Left forelimb (tissue), 1 donor: ENCODE measurements at regions not wholly inside any gene's neighbourhood (a gene's known extent, or its start where the extent isn't known, plus 50 kb on each side); places are given as distances from the start of the nearest gene placed in this dataset.

Source experiments
- DNase-seq: peaks from one replicate; pipeline ENCODE4 v3.0.0-alpha.2; 2018; ENCODE audit warnings: low spot score

DNA sequence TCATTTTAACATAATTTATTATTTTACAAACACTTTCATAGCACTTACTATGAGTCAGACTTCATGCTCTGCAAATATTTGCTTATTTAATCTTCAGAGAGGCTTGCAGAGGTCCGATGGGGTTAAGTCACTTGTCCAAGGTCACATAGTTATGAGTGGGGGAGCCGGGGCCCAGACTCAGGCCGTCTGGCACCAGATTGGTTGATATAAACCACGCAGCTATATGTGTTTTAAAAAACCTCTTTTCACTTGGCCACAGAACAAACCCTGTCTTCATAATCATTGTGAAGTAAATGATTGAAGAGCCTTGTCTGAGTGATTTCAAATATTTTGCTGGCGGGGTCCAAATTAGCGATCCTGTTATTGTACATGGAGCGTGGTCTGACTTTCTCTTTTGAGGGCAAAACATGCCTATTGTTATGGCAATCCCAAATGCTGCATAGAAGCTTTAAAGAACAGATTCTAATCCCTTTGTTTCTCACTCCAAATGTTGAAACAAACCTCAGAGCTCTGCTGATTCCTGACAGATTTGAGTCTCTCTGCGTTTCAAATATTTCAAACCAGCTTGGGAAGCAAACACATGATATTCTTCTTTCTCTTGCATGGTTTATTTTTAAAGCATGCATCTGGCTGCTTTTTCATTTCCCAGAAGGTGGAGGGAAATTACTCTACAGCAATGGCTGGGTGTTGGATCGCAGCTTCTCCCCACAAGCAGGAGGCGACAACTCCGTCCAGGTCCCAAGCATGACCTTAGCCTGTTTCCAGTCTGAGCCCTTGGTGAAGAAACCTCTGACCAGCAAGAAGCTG lies 142.4 kb downstream of the DDX1 start:
- peak; percentile 38 for DNase-seq

DNA sequence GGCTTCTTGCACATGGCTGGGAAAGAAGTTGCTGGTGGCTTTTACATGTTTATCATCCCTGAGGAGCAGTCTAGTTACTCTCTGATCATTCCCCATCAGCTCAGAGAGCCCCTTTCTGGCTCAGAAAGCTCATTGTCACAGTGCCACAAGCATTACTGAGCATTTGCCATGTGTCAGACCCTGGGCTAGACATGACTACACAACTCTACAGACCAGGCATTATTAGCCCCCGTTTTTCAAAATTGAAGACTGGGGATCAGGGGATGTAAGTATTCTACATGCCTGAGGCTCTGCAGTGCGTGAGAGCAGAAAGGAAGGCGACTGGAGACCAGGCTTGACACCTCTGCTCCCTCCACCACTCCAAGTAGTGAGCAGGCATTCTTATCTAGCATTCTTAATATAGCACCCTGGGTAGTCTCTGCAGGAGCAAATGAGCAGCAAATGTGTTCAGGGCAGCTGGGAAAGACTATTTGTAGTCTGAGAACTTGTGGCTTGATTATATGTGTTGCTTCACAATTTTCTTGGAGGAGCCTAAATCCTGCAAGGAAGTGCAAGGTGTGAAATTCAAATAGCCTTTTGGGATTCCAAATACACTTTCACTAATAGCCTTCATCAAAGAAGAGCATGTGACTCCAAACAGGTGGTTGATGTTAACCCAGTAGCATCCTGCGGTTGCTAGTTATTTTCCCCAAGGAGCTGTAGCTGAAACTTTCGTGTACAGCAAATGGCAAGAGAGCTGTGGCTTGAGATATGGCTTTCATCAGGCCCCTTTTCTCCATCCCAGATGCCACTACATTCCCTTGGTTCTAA lies 143.2 kb downstream of the DDX1 start:
- DNase-seq = peak; percentile 63

DNA sequence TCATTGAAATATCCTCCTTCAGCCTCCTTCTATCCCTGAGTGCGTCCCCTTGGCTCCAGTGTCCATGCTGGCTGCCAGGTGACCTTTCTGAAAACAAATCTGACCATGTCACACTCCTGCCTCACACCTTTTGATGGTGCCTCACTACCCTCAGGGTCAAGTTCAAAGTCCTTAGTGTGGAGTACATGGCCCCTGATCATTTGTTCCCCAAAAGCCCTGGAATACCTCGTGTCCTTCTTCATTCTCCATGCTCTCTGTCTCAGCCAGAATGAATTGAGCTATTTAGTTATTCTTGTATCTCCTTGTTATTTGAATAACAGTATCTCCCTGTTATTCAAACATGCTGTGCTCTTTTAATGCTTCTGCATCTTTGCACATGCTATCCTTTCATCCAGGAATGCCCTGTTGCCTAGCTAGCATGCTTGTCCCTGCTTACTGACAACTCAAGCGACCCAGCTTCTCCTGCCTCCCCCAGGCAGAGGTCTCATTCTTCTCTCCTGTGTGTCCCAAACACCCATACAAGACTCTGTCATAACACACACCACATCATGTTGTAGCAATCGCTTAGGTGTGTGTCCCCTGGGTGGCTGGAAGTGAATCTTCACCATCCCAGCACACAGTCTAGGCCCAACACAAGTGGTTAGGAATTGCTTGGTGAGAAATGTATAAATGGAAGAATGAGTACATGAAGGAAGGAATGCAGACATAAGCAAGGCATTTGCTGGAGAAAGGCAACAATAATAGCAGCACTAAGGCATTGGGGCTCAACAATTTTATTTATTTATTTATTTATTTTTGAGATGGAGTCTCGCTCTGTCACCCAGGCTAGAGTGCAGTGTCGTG lies 144.0 kb downstream of the DDX1 start:
- no peak for DNase-seq

DNA sequence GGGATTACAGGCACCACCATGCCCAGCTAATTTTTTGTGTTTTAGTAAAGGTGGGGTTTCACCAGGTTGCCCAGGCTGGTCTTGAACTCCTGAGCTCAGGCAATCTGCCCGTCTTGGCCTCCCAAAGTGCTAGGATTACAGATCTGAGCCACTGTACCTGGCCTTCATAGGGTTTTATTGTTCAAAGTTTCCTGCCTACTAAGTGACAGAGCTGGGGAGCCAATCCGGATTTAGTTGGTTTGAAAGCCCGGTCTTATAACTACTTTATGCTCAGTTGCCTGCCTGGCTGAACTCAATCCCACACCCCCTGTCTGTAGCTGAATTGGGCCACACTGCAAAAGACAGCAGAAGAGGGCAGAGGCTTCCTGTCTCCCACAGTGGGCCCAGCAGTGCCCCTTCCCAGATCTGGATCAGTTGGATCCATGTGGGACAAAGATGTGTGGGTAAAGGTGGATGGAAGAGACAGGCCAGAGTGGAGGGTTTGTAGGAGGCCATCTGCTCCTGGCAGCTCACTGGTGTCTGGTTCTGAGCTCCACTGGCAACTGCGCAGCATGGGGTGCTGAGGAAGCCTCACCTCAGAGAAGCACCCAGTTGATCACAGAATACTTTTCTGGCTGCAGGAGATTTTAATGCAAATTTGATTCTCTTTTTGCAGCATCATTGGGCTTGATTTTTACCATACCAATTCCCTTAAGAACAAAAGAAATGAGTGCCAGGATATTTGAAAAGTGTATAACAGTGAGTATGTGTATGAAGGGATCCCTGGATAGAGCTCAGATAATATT lies 144.9 kb downstream of the DDX1 start:
- DNase-seq = no peak

DNA sequence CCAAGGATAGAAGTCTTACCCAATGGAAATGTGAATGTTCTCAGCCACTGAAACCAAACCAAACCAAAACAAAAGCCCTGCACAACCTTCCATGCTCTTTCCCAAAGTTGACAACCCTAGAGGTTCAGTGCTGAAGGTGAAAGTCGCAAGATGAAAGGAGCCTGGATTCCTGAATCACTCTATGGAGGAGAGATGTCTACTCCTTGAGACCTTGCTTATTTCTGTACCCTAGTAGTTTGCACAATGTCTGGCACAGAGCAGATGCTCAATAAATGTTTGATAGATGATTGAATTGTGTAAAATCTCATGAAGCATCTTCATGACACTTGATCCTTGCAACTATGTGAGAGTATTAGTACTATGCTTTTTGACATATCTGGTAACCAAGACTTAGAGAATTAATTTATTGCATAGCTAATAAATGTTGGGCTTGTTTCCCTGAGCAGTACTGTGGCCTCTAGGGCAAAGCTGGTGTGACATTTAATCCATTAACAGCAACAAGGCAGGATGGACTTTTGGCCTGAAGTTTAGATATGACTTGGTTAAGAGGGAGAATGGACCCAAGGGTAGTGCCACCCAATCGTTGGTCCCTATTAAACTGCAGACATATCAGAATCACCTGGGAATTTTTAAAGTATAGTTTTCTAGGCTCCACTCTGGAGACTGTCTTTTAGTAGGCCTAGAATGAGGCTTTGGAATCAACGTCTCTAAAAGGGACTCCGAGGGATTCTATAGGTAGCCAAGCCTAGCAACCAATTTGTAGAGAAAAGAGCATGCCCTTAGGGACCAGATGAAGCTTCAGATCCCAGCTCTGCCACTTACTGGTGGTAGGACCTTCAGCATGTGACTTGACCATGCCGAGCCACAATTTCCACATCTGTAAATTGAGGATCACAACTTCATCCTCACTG lies 145.9 kb downstream of the DDX1 start:
- no peak for DNase-seq

DNA sequence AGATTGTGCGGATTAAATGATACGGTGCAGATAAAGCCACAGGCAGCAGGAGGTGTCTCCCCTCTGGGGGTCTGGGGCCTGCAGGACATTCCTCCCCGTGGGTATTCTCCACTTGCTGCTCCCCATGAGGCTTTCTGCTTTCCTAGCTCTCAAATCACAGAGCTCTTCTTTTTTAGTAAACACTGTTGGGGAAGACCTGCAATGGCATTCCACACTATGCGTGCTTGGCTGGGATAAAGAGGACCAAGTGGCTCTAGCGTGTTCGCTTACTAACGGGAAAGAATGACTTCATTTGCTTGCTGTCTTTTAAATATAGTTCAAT lies 146.5 kb downstream of the DDX1 start:
- DNase-seq = no peak

DNA sequence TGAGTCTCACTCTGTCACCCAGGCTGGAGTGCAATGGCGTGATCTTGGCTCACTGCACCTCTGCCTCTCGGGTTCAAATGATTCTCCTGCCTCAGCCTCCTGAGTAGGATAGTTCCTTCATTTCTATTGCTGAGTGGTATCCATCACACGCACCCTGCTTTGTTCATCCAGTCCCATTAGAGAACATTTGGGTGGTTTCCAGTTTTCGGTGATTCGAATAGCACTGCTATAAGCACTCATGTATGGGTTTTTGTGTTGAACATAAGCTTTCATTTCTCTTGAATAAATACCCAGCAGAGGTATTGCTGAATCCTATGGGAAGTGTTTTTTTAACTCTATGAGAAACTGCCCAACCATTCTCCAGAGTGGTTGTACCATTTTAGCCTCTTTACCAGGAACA lies 147.3 kb downstream of the DDX1 start:
- no peak for DNase-seq

DNA sequence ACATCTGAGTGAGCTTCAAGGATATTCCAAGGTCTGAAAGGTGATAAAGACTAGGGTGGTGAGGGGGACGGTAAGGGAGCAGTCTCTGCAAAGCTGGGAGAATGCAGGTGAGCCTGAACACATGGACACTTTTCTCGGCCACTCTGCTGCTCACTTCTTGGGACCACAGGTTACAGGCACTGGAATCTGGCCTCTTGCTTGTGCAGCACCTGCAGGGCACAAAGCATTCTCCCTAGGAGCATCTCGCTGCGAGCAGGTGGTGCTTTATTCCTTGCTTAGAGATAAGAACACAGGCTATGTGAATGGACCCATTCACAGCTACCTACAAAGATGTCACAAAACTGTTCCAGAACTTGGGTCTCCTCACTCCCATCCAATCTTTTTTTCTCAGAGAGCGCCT lies 153.2 kb downstream of the DDX1 start:
- DNase-seq = peak; percentile 17

DNA sequence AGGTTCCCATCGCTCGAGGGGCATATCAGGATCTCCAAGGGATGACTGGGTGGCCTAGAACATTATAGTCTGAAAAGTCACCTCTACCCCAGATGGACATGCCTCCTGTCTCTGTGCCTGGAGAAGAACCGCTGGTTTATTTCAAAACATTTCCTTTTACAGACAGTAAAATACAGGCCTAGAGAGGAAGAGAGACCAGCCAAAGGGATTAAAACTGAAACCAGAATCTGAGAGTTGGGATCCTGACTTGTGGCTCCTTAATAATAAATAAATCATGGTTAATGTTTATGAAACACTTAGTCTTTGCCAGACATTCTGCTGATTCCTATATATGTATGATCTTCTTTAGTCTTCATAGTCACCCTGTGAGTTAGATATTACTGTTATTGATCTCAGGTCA lies 153.7 kb downstream of the DDX1 start:
- no peak for DNase-seq

DNA sequence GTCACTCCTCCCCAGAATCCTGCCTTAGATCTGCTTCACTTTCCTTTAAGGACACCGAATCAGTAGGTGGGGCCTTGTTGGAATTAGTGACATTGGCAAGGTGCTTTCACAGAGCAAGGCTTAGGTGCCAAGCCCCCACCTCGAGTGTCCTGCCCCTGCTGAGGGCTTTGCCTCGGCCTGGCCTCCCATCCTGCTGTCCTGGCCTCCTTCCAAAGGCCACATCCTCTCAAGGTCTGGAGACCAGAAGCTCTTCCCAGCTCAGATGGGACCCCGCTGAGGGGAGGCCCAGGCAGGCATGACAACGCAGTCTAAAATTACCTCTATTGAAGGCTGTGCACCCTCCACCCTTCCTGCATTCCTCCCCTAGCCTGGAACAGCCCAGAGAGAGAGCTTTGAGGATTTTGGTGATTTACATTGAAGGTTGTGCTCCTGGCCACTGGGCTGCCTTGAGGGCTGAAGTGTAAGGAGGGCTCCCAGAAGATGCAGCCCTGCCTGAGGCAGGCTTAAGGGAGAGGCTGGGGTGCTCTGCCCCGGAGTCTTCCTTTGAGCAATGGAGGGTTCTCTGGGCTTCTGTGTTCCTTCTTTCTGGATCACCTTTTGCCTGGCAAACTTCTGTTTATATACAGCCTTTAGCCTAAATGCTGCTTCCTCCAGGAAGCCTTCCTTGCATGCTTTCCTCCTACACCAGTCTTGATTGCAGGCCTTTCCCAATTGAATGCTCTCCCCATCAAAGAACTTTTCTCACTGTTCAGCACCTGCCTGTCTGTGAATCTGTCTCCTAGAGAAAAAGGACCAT lies 154.4 kb downstream of the DDX1 start:
- DNase-seq = peak; percentile 54

DNA sequence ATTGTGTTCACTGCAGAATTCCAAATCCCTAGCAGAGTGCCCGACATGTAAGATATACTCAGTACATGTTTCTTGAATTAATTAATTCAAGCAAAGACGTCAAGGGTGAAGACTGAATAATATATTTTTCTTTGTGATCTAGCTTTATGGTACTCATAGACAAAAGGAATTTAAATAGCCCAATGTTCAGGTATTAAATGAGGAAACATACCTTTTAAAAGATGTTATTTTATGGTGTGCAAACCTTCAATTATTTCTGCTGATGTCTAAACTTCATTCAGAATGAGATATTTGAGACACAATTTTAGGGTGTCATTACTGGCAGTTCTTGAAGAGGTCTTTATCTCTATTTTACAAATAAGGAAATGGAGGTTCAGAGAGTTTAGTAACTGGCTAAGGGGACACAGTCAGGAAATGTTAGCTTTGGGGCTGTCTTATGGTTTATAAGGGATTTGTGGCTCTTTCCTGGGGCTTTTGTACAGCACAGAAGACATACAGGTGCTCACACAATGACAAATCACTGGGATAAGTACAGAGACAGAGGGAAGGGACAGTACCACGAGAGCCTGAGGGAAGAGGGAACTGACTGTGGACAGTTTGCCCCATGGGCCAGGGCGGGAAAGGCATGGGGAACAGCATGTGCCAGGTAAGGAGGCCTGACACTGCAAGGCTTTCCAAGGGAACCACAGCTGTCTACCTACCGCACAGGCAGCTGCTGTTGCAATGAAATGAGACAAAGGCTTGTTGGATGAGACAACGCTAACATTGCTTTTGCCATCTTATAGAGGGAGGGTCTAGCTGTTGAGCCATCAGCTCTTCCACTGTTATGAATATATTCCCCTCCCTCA lies 155.3 kb downstream of the DDX1 start:
- peak; percentile 18 for DNase-seq

DNA sequence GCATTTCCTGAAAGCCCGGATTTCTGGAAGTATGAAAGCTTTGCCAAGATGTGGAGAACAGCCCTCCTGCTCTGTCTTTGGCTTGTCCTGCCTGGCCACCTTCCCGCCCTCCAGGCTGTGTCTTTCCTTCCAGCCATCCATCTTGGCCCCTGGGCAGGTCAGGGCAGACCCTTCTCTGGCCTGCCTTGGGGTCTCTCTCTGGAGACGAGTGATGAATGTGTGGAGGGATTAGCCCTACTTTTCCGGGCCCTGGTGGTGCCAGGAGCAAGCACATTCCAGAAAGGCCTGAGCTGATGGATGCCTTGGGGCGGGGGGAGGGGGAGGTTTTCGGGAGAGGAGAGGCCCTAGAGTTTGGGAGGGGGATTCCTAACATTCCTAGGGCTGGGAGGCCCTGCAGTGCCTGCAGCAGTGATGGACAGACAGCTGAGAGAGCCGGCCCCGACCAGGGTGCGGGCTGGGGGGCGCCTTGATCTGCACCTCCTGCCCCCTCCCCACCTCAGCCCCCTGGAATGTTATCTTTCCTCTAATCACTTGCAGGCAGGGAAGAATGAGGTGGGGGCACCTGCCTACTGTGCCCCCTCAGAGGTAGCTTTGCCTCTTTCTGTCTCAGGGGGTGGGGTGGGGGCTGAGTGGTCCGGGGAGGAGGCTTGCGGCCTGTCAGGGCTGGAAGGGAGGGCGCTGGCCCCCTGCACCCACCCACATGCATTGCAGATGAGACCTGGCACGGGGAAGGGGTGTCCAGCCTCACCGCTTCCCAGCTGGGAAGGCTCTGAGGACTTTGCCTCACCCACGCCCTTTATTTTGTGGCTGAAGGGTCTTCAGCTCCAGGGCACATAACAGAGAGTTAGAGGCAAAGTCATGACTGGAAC lies 156.2 kb downstream of the DDX1 start:
- peak; percentile 63 for DNase-seq

DNA sequence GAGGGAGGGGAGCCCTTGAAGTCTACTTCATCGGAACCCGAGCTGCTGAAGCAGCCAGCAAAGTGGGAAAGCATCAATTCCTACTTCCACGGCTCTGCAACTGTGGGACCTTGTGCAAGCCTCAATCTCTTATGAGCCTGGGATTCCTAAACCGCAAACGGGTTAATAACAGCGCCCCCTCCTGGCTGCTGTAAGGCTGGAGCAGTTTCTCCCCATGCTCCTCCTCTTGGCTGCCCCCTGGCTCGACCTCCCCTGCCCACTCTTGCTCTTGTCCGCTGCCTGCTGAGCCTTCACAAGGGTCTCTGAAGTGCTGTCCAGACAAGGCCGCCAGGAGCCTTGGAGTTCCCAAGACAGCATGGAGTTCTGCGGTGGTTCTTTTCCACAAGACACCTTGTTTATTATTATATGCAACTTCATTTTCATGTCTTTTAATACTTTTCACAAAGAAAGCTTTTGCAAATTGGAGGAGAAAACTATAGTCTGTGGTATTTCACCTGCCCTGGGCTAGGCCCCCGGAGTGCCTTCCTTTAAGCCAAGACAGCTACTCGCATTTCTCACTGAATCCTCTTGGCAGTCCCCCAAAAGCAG lies 157.2 kb downstream of the DDX1 start:
- peak; percentile 15 for DNase-seq

DNA sequence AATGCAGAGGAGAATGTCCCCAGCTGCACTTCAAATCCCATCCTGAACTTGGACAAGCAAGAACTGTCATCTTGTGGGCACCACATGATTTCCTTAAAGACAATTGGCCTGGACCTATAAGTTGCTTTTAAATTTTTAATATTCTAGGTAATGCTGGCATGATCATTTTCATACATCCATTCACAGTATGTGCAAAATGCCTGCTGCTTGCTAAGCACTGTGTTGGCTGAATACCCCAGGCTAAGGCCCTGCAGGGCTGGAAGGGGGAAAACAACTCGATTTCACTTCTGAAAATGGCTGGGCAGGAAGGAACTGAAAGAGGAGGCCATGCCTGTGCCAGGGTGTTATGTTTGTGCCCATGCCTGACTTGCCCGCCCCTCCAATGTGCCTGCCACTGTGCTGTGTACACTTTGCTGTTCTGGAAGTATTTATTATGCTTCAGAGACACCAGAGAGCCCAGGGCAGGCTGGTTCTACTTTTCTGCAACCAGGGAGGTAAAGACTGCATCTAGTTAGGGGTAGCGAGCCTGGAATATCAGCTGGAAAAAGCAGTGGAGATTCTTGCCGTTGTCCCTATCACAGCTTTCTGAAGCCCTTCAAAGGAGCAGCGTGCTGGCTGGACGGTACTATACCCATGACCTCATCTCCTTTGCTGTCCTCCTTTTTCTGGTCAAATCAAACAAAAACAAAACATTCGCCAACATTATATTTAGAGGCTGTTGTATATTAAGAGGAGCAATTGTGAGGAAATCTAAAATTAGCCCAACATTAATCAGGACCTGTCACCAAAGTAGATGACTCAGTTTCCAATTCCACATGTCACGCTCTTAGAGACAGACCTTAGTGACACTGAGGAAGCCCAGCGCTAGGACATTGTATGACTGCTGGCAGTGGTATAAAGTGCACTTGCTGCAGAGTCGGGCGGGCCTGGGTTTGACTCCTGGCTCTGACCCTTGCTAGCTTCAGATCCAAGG lies 158.1 kb downstream of the DDX1 start:
- DNase-seq = peak; percentile 25

DNA sequence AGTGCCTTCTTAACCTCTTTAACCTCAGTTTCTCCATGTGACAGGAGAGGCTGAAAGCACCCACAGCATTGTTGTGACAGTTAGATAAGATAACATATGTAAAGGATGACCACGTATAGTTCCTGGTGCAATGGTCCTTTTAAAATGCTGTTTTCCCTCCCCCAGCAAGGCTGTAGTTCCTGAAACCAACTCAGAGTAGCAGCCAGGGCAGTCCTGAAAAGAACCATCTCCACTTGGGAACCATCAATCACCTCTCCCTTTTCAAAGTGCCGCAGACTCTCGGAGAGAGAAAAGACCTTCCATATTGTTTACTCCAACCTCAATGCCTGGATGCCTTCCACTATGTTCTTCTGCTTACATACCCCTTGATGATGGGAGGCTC lies 158.8 kb downstream of the DDX1 start:
- peak; percentile 6 for DNase-seq

DNA sequence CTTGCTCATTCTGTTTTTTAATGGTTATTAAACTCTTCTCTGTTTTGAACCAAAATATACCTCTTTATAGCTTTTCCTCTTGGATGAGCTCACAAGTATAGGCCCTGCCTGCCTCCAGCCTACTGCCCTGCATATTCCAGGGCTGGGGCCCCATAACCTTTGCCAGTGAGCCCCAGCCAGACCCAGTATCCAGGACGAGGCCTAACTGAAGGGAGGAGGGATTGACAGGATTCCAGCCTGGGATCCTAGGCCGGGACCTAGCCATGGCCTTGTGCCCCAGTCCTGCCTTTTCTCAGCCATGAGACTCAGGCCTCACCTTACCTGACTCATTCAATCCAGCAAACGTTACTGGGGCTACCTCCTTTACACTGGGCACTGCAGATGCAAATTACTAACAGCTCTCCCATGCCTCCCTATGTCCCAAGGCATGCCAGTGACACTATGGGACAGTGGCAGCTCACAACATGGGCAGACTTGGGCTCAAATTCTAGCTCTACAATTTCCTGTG lies 159.2 kb downstream of the DDX1 start:
- peak; percentile 53 for DNase-seq
